ENCODE measurements at regions not wholly inside any gene's neighbourhood (a gene's known extent, or its start where the extent isn't known, plus 50 kb on each side); places are given as distances from the start of the nearest gene placed in this dataset.
"Not testable (repeated sequence)": the region's sequence is repeated elsewhere in the genome, so short reads cannot be mapped to it uniquely, and the experiment has no call there.

DNA sequence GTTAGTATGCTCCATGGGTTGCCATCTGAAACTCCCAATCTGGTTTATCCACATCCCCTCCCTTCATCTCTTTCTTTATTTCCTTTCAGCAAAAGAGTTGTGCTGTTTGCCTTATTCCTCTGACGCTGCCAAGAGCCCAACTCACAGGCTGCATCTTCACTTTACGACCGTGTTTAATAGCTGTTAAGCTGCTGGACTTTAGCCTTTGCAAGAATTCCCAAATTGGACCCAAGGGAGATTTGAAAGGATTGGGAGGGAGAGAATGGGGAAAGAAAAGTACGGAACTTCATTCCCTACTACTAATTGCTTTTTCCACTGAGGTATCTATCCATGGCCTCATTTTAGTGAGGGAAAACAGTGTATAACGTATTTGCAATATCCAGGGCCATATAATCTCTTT lies 263.4 kb upstream of the MEIS1 start:
- DNase-seq: no peak

DNA sequence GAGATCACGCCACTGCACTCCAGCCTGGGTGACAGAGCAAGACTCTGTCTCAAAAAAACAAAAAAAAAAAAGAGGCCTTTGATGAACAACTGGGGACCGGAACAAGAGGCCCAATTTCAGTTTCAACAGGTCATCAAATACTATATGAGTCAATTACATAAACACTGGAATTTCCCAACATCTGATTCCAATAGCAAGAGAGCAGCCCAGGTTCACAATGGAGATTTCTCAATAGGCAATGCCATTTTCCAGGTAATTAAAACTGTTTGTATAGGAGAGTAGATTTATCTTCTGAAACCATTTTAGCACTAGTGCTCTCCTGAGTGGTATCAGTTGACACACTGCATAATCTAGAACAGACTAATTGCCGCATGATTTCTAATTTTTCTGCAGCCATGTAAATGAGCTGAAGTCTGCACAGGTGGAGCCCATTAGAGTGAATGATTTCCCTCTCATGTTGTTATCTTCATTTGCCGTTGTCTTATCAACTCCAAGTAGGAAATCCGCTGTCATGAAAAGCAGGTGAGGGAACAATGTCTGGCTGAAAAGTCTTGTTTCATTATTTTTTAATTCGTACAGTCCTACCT lies 264.1 kb upstream of the MEIS1 start:
- no peak for DNase-seq

- DNase-seq: no peak
Measured at GRCh38 chr2:66169076-66169475, 265.8 kb upstream of the MEIS1 start.

DNA sequence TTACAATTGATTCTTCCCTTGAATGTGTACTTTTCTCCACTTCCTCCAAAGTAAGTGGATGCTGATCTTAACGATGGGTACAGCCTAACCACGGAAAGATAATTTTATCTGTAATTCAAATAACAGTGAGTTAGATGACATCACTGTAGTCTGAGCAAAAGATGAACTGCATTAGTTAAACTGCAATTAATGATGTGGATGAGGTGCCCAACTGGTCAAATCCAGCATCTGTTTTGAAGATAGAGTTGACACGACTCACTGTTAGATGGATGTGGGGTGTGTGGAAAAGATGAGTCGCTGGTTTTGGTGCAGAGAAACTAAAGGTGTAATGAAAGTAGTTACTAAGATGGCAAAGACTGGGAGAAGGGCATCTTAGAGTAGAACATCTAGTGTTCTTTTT lies 270.5 kb upstream of the MEIS1 start:
- no peak for DNase-seq

GRCh38 chr2:66156171-66156570 lies 278.8 kb upstream of the MEIS1 start:
- no peak for DNase-seq

DNA sequence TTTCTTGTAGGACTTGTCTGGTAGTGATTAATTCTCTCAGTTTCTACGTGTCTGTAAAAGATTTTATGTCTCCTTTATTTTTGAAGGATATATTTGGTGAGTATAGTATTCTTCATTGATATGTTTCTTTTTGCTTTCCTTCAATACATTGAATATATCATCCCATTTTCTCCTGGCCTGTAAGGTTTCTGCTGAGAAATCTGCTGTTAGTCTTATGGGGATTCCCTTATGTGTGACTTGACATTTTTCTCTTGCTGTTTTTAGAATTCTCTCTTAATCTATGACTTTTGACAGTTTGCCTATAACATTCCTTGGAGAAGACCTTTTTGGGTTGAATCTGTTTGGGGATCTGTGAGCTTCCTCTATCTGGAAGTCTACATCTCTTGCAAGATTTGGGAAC lies 281.0 kb upstream of the MEIS1 start:
- no peak for DNase-seq

- no peak for DNase-seq
Measured at GRCh38 chr2:66145490-66145889, 289.4 kb upstream of the MEIS1 start.

- DNase-seq: not testable (repeated sequence)
Measured at GRCh38 chr2:66144324-66144723, 290.6 kb upstream of the MEIS1 start.

DNA sequence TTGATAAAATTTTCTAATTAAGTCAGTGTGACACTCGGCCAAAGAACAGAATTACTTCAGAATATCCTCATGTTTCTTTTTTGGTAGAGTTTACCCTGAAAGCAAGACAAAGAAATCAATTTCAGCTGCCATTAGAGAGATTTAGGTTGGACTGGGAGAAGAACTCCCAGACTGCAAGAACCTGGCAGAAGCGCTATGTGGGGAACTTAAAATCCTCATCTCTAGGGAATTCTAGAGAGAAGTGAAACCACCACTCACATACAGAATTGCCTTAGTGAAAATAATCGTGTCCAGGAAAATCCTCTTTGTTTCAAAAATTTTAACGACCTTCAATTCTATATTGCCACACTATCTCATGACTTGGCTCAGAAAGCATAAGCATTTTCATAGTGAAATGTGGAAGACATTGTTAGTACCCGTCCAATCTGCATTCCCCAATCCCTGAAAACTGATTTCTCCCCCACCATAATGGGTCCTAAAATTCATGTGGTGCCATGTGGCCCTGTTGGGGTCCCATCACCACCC lies 297.3 kb upstream of the MEIS1 start:
- DNase-seq: no peak

- DNase-seq: no peak
Measured at GRCh38 chr2:66134138-66134701, 300.7 kb upstream of the MEIS1 start.

- DNase-seq: no peak
Measured at GRCh38 chr2:66127656-66128055, 307.3 kb upstream of the MEIS1 start.

GRCh38 chr2:66127061-66127460 lies 307.9 kb upstream of the MEIS1 start:
- no peak for DNase-seq

DNA sequence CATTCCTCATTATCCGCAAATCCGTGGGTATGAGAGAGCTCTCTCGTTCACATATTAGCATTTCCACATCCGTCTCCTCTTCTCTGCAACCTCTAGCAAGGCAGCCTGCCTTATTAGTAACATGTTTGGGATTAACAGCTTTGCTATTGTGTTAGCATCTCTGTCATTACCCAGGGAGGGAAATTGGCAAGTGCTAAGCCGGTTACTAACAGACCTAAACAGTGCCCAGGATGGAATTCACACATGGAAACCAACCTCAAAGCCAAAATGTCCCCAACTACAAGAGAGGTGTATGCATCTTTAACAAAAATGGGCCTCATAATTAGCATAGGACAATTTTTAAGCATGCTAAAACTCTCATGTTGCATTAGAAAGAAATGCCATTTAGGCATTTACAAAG lies 309.0 kb upstream of the MEIS1 start:
- DNase-seq: no peak

DNA sequence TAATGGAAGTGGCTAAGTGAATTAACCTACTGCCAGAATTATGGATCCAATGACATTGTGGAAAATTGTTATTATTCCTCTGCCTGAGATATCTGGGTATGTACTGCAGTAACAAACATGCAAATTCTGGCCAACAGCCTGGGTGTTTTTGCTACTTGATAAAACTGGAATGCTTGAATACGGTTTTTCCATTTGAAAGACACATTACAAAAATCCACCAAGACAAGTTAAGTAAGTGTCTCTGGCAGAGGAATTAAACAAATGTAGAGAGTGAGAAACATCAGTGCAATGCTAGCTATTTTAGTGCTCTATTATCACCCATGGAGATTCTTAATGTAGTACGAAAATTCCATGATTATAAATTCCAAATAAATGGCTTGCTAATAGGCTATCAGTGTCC lies 312.4 kb upstream of the MEIS1 start:
- no peak for DNase-seq

DNA sequence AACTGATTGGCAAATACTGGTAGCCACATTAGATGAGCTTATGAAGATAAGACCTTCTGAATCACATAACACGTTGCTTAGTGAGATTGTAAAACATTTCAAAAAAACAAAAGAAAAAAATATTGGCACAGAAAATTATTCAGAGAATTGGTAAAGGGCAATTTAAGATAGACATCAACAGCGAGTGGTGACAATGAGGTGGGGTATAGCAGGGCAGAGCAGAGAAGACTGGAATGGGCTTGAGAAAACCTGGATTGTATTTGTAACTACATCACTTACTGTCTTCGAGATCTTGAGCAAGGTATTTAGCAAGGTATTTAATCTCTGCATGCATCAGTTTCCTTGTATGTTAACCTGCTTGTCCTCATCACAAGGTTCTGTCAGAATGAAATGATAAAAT lies 313.0 kb upstream of the MEIS1 start:
- DNase-seq: no peak

GRCh38 chr2:66113988-66114625 lies 320.8 kb upstream of the MEIS1 start:
- no peak for DNase-seq

DNA sequence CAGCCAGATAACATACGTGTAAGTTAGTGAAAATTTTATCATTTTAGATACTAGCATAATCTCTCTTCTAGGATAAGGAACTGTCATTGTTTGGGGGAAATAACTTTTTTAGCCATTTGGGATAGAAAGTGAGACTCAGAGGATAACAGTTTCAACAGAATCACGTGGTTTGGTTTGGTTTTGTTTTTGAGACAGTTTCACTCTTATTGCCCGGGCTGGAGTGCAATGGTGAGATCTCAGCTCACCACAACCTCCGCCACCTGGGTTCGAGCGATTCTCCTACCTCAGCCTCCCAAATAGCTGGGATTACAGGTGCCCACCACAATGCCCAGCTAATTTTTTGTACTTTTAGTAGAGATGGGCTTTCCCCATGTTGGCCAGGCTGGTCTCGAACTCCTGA lies 323.2 kb upstream of the MEIS1 start:
- no peak for DNase-seq

GRCh38 chr2:66110608-66111007 lies 324.3 kb upstream of the MEIS1 start:
- DNase-seq: no peak

DNA sequence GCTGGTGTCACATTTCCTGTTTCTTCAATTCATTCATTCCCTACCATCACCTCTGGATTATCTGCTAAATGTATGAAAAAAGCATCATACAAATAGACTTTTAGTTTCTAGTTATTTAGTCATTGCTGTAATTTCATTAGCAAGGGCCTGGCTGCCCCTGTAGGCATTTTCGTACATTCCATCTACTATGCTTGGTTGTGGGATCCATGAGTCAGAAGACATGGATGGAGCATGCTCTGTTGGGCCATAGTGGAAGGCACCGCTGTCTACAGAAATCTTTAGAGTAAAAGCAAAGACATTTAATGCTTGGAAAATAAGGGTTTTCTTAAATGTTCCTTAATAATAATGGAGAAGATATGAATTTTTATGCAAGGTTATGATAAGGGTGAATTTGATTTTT lies 324.8 kb upstream of the MEIS1 start:
- DNase-seq: no peak

DNA sequence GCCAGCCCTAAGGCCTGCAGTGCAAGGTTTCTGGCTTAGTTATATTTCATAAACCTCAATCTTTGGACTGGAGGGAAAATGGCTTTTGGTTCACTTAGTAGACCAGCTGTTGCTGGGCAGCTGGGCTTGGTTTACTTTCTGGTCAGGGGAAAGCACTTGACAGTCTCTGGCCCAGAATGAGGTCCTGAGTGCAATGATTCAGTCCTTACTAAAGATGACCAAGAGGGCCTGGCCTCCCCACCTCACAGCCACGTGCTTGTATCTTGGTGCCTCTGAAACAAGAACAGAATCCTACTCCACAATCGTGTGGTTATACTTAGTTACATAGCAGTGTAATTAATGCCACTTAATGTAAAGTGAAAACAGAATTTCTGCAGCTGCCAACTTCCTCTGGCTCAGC lies 325.5 kb upstream of the MEIS1 start:
- no peak for DNase-seq

GRCh38 chr2:66105066-66105753 lies 329.7 kb upstream of the MEIS1 start:
- DNase-seq: no peak

DNA sequence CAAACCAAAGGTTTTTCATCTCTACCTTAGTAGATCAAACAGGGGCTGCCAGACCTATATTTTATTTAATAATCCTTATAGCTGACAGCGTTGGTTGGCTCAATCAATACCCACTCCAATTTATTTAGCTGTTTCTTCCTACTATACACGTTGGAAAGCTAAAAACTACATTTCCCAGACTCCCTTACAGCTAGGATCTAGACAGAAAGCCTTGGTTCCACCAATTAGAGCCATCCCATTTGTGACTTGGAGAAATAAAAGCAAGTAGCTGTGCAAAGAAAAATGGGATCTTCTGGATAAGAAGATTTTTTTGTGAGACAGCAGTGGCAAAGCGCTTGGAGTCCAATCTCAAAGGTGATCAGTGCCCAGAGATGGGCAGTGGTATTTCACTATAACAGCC lies 331.3 kb upstream of the MEIS1 start:
- no peak for DNase-seq

DNA sequence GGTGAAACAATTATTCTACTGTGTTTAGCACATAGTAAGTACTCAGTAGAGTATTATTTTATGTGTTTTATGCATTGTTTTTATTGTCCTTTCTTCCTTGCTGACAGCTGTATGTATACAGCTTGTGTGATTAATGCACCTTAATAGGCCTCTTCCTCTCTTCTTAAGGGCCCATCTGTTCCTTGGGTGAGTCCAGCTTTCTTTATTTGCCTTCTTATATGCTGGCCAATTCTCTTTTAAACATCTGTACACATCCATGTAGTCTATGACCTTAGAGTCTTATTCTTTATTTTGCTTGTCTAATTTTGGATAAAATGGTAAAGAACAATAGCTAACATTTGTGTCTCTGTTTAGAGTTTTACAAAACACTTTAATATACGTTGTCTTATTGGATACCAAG lies 333.7 kb upstream of the MEIS1 start:
- no peak for DNase-seq

DNA sequence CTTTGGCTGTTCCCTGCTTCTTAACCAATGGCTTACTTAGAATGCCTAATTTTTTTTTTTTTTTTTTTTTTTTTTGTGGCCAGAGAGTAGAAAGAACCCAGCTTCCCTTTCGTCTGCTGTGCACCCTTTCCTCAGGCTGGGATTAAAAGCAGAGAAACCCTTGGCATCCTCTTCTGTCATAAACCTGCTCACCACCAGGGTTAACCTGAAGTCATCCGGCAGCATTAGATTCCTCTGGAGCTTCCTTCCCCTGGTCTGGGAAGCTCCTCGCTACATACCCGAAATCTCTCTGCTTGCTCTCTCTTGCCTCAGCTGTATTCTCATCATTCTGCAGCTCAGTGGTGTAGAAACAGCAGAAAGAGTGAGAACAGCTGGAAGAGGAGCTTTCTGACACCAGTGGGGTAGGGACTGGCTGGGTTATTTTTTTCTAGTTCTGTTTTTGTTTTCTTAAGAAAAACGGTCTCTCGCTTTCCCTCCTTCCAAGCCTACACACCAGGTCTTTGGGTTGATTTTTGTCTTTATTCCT lies 339.0 kb upstream of the MEIS1 start:
- DNase-seq: no peak

Data from SHP77 treated with DMSO at 0.1 percent for 48 hours (cell line).